Mucosa of descending colon (tissue), 3 donors: ENCODE measurements at regions not wholly inside any gene's neighbourhood (a gene's known extent, or its start where the extent isn't known, plus 50 kb on each side); places are given as distances from the start of the nearest gene placed in this dataset.

Source experiments
- ATAC-seq: fragments of 200-7000 bp; cut with Tn5 transposase; one replicate; pipeline ENCODE4 v1.9.1; 2020; ENCODE audit warnings: mild to moderate bottlenecking, moderate library complexity
- DNase-seq, 3 donors: peaks; one replicate each; pipeline ENCODE4 v3.0.0-alpha.2; 2020
- H3K36me3 ChIP-seq: fragments of 200-600 bp; one replicate; pipeline ENCODE4 v1.8.0; 2021; ENCODE audit warnings: low read depth, mild to moderate bottlenecking
- H3K4me1 ChIP-seq: fragments of 200-600 bp; one replicate; pipeline ENCODE4 v1.8.0; 2021; ENCODE audit warnings: low read depth, mild to moderate bottlenecking
- H3K4me3 ChIP-seq: fragments of 200-600 bp; one replicate; pipeline ENCODE4 v1.8.0; 2021; ENCODE audit warnings: mild to moderate bottlenecking
- H3K9me3 ChIP-seq: fragments of 200-600 bp; one replicate; pipeline ENCODE4 v1.8.0; 2021; ENCODE audit warnings: mild to moderate bottlenecking
- intact Hi-C, 2 donors: fragments of 100-400 bp; cut with DNase I in 1 of 2; cut with micrococcal nuclease in 1 of 2; formaldehyde crosslinking; loops; one replicate each; pipeline versions ENCODE4 v1.11.0 to v1.11.1; 2022; cut with DNase I, micrococcal nuclease
- TF ChIP-seq, protein P1 (sequence below): fragments of 200-600 bp; IDR thresholded peaks from one replicate; pipeline ENCODE4 v1.8.0; 2022; ENCODE audit warnings: antibody characterized with exemption, mild to moderate bottlenecking
- donor health status: DM: no; HTN: no; CAD: no; lungs with moderate emphysema.
- donor health status: DM: no; HTN: no; CAD: no.
- donor health status: DM: no; HTN: yes; CAD: no.

DNA sequence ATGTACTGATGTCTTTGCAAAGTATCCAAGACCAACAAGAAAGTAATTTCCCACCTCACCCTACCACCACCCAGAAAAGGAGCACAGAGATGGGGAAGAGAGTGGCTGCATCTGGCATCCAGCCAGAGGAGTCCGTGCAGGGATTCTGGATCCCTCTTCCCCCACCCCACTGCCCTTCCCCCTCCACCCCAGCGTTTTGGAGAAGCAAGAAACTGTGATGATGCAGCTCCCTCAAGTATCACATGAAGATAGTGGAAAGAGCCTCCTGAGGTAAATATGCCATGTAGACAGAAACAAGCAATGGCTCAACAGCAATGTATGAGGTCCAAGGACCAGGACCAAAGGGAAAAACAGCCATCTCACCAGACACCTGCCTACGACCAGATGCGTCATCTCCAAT, 153.8 kb downstream of the DEPDC1B start:
- DNase-seq (peak in 1 of 3 donors; percentile 11), ATAC-seq (no peak)
- Histone ChIP-seq H3K4me3 (no peak overlapping the region), H3K4me1 (no peaks in the 10 kb centered on the region), H3K36me3 (no peaks in the 10 kb centered on the region), H3K9me3 (no peaks in the 10 kb centered on the region)
- intact Hi-C loops: no loop called here
- TF ChIP-seq, protein P1, sequence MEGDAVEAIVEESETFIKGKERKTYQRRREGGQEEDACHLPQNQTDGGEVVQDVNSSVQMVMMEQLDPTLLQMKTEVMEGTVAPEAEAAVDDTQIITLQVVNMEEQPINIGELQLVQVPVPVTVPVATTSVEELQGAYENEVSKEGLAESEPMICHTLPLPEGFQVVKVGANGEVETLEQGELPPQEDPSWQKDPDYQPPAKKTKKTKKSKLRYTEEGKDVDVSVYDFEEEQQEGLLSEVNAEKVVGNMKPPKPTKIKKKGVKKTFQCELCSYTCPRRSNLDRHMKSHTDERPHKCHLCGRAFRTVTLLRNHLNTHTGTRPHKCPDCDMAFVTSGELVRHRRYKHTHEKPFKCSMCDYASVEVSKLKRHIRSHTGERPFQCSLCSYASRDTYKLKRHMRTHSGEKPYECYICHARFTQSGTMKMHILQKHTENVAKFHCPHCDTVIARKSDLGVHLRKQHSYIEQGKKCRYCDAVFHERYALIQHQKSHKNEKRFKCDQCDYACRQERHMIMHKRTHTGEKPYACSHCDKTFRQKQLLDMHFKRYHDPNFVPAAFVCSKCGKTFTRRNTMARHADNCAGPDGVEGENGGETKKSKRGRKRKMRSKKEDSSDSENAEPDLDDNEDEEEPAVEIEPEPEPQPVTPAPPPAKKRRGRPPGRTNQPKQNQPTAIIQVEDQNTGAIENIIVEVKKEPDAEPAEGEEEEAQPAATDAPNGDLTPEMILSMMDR: no peak

DNA sequence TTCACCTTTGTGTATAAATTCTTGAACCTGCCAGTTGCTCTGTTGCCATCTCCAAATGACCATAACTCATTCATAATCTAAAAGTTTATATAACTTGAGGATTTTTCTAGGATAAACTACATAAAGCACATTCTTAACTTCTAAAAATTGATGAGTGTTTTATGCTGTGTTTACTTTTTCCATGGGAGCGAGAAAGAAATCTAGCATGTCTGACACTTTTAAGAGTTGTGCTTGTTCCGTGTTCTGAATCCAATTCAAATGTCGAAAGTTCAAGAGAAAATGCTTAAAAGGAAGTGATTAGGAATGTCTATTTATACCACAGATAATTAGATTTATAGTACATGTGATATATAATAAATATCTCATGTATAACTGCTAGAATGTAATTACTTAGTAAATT, 154.4 kb downstream of the DEPDC1B start:
- ATAC-seq (no peak), DNase-seq (no peak)
- Histone ChIP-seq H3K4me3 (no peak overlapping the region), H3K4me1 (no peaks in the 10 kb centered on the region), H3K36me3 (no peaks in the 10 kb centered on the region), H3K9me3 (no peaks in the 10 kb centered on the region)
- intact Hi-C loops: no loop called here
- TF ChIP-seq, protein P1: no peak

DNA sequence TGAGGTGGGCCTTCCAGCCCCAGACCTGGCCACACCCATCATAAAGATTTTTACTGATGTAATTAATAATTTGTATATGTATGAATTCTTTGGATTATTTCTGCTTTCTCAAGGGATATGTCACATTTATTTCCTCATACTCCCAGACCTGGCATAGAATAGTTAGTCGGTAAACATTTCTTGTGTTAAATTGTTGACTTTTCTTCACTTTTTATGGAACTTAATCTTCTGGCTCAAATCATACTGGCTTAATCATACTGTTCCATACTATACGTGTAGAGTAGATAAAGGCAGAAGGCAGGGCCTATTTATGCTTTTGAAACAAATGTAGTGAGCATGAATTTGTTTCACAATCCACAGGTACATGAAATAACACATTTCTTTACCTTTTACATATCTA, 155.8 kb downstream of the DEPDC1B start:
- TF ChIP-seq, protein P1: no peak
- ATAC-seq (peak; percentile 49), DNase-seq (no peak)
- H3K36me3 ChIP-seq: no peaks in the 10 kb centered on the region
- H3K4me1 ChIP-seq: no peaks in the 10 kb centered on the region
- intact Hi-C loops: no loop called here
- no peak overlapping the region for H3K4me3 ChIP-seq
- H3K9me3 ChIP-seq: no peaks in the 10 kb centered on the region

GRCh38 chr5:60541980-60542379, 158.0 kb downstream of the DEPDC1B start:
- DNase-seq (peak in 1 of 3 donors; percentile 50), ATAC-seq (peak; percentile 15)
- H3K9me3 ChIP-seq: no peaks in the 10 kb centered on the region
- no peak overlapping the region for H3K4me3 ChIP-seq
- TF ChIP-seq, protein P1: no peak
- no peaks in the 10 kb centered on the region for H3K36me3 ChIP-seq
- intact Hi-C loops: no loop called here
- no peaks in the 10 kb centered on the region for H3K4me1 ChIP-seq

DNA sequence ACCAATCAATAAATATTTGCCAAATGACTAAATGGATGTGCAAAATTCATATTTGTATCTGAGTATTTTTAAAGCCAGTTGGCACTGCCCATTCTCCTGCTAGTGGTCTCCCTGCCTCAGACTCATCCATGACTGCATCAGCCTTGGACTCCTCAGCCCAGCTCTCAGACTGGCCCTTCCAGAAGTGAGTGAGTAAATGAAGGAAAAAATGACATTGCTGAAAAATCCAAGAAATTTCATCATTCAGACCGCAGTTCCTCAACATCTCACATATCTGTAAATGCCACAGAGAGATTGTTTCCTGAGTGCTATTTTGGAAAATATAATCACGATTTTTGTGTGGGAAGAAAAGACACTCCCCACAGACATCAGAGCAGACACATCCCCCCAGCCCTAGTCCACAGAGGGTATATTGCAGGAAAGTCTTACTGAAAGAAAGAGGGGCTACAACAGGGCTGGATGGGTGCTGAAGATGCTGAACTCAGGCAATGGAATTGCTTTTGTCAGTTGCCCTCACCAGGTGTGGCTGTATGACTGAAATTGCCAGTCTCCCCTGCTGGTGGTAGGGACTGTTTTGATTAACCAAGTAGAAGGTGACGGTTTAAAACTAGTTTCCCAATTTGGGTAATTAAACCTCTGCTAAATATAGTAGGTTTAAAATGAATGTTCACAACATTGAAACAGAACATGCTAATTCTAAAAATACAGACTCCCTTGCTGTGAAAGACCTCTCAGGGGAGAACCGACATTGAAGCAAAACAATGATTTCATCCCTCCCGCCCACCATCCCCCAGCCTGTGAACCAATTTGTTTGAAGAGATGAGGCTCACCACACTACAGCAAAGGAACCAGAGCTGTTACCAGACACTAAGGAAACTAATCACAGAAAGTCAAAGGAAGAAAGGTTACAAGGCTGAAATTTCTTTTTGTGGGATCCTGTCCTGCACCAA, 158.8 kb downstream of the DEPDC1B start:
- Histone ChIP-seq H3K36me3 (no peaks in the 10 kb centered on the region), H3K4me3 (no peak overlapping the region), H3K9me3 (no peaks in the 10 kb centered on the region), H3K4me1 (no peaks in the 10 kb centered on the region)
- ATAC-seq (peak; percentile 42), DNase-seq (no peak)
- TF ChIP-seq, protein P1: no peak
- intact Hi-C loops: no loop called here
